DND-41 (cell line): ENCODE measurements at regions not wholly inside any gene's neighbourhood (a gene's known extent, or its start where the extent isn't known, plus 50 kb on each side); places are given as distances from the start of the nearest gene placed in this dataset.

Source experiments
- ATAC-seq: fragments of 200-7000 bp; cut with Tn5 transposase; 3 replicates; pipeline ENCODE4 v1.9.1; 2021; ENCODE audit warnings: low read depth; ENCODE audit not compliant: insufficient read depth
- DNase-seq: peaks from one replicate; pipeline ENCODE4 v3.0.0-alpha.2; 2020
- H2AFZ ChIP-seq: 2 replicates; pipeline ENCODE4 v1.6.0; 2012; ENCODE audit warnings: low read depth, low read length
- H3K27ac ChIP-seq: 2 replicates; pipeline ENCODE4 v1.5.1; 2012; ENCODE audit warnings: low read length, inconsistent platforms
- H3K27me3 ChIP-seq: fragments of 200-600 bp; sonication (generic); 2 replicates; pipeline ENCODE4 v1.6.0; 2012; ENCODE audit warnings: low read length, mild to moderate bottlenecking, inconsistent platforms; ENCODE audit not compliant: insufficient read depth, poor library complexity
- H3K36me3 ChIP-seq: 2 replicates; pipeline ENCODE4 v1.5.1; 2012; ENCODE audit warnings: low read length, inconsistent platforms; ENCODE audit not compliant: insufficient read depth
- H3K4me1 ChIP-seq: 2 replicates; pipeline ENCODE4 v1.5.1; 2012; ENCODE audit warnings: mild to moderate bottlenecking, low read length; ENCODE audit not compliant: insufficient read depth
- H3K4me2 ChIP-seq: 2 replicates; pipeline ENCODE4 v1.6.0; 2012; ENCODE audit warnings: mild to moderate bottlenecking, moderate library complexity, low read length, inconsistent platforms; ENCODE audit not compliant: insufficient read depth
- H3K4me3 ChIP-seq, 2 experiments: fragments of 200-600 bp in 1 of 2; shearing (Covaris generic) in 1 of 2; 2 replicates each; pipeline ENCODE4 v1.5.1; 2012 to 2016; ENCODE audit warnings: inconsistent platforms in 2 of 2, low read length in 2 of 2, mild to moderate bottlenecking in 2 of 2, low read depth in 1 of 2, moderate library complexity in 1 of 2
- H3K79me2 ChIP-seq: 2 replicates; pipeline ENCODE4 v1.6.0; 2012; ENCODE audit warnings: low read length, inconsistent platforms; ENCODE audit not compliant: insufficient read depth
- H3K9ac ChIP-seq: 2 replicates; pipeline ENCODE4 v1.6.0; 2012; ENCODE audit warnings: low read depth, mild to moderate bottlenecking, inconsistent platforms, low read length, moderate library complexity
- H3K9me3 ChIP-seq: 2 replicates; pipeline ENCODE4 v1.5.1; 2012; ENCODE audit warnings: low read length, moderate library complexity, mild to moderate bottlenecking, inconsistent platforms; ENCODE audit not compliant: insufficient read depth, severe bottlenecking
- H4K20me1 ChIP-seq: 2 replicates; pipeline ENCODE4 v1.6.0; 2012; ENCODE audit warnings: low read length; ENCODE audit not compliant: insufficient read depth
- CTCF ChIP-seq: IDR thresholded peaks from 2 replicates; pipeline ENCODE4 v1.5.1; 2012; ENCODE audit warnings: borderline replicate concordance, low read length, moderate library complexity, mild to moderate bottlenecking; ENCODE audit not compliant: poor library complexity, severe bottlenecking; ENCODE audit errors: extremely low read depth
- EZH2 ChIP-seq: IDR thresholded peaks from 3 replicates; pipeline ENCODE4 v1.6.1; 2012; ENCODE audit warnings: borderline replicate concordance, low read depth, mild to moderate bottlenecking, moderate library complexity, low read length, inconsistent platforms; ENCODE audit not compliant: severe bottlenecking

DNA sequence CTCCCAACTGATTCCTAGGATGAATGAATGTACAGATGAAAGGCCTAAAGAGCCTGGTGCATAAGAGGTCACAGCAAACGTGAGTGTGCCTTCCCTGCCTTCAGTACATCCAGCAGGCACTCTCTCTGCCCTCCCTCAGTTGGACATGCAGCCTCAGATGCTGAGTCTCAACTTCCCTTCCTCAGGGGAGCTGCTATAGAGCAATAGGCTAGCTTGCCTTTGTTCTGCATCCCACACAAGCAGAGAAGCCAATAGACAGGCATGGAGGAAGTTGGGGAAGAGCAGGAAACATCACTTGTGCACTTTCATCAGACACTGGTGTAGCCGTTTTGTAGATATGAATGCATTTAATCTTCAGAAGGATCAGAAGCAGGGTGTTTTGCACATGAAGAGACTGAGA lies 147.5 kb upstream of the THBS1 start:
- Histone ChIP-seq H4K20me1 (no peaks in the 10 kb centered on the region; the same call in 1 of the 2 replicates), H3K9ac (no peak overlapping the region), H3K27me3 (peaks cover 55% of the 10 kb centered on the region), H3K4me3 (no peak overlapping the region), H3K79me2 (no peaks in the 10 kb centered on the region), H2AFZ (no peak overlapping the region), H3K27ac (no peak overlapping the region), H3K4me1 (no peaks in the 10 kb centered on the region), H3K36me3 (no peaks in the 10 kb centered on the region), H3K4me2 (no peak overlapping the region), H3K9me3 (no peaks in the 10 kb centered on the region)
- ATAC-seq, result no peak
- no peak for DNase-seq
- no peak for TF ChIP-seq CTCF
- TF ChIP-seq EZH2, result no peak

DNA sequence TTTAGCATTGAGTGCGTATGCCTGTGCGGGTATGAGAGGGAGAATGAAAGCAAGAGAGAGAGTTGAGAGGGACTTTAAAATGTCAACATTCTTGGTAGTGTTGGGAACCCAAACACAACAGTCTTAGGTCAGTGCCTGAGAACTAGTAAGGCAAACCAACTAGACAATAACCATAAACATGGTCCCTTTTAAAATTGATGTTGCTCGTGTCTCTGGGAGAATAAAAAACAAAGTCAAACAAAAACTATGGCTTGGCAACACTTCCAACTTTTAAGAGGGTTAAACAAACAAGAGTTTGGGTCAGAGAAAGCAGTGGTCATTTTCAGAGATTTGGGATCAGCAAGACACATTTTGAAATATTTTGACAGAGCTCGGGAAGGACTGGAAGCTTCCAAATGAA lies 146.7 kb upstream of the THBS1 start:
- H3K27ac ChIP-seq, result no peak overlapping the region
- no peaks in the 10 kb centered on the region for H3K4me1 ChIP-seq
- H3K36me3 ChIP-seq, result no peaks in the 10 kb centered on the region
- no peaks in the 10 kb centered on the region for H3K79me2 ChIP-seq
- no peak overlapping the region for H3K9ac ChIP-seq
- no peaks in the 10 kb centered on the region for H3K9me3 ChIP-seq
- no peak for ATAC-seq
- H3K27me3 ChIP-seq, result peaks cover 49% of the 10 kb centered on the region
- no peak overlapping the region for H3K4me2 ChIP-seq
- H4K20me1 ChIP-seq, result no peaks in the 10 kb centered on the region; the same call in 1 of the 2 replicates
- no peak overlapping the region for H2AFZ ChIP-seq
- no peak overlapping the region for H3K4me3 ChIP-seq
- TF ChIP-seq EZH2 (no peak), CTCF (no peak)
- DNase-seq, result no peak

- Histone ChIP-seq H3K4me1 (no peaks in the 10 kb centered on the region), H3K27ac (no peak overlapping the region), H2AFZ (no peak overlapping the region), H3K9me3 (no peaks in the 10 kb centered on the region), H3K27me3 (peaks cover 42% of the 10 kb centered on the region), H4K20me1 (no peaks in the 10 kb centered on the region; the same call in 1 of the 2 replicates), H3K4me2 (no peak overlapping the region), H3K36me3 (no peaks in the 10 kb centered on the region), H3K79me2 (no peaks in the 10 kb centered on the region), H3K4me3 (no peak overlapping the region), H3K9ac (no peak overlapping the region)
- ATAC-seq (no peak), DNase-seq (no peak)
- TF ChIP-seq CTCF, result no peak
- no peak for TF ChIP-seq EZH2
These were observed 146.1 kb upstream of the THBS1 start for GRCh38 chr15:39434751-39435238.

DNA sequence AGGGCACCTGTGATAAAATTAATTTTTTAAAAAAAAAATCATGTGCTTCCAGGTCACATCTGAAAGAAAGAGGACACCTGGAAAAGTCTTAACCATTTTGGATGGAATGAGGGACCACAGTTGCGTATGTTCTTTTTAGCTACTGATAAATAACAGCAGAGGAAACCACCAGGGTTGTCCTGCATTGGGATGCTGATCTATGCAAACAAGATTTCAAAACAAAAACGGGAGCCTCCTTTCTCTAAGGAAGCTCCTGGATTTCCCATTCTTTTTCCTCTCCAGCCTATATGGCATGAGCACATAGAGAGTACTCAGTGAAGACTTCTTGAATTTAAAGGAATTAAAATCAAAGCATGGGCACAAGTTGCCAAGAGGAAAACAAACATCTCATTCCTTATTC lies 145.6 kb upstream of the THBS1 start:
- Histone ChIP-seq H3K4me3 (no peak overlapping the region), H3K27me3 (peaks cover 40% of the 10 kb centered on the region), H3K4me1 (no peaks in the 10 kb centered on the region), H3K79me2 (no peaks in the 10 kb centered on the region), H3K9me3 (no peaks in the 10 kb centered on the region), H4K20me1 (no peaks in the 10 kb centered on the region), H2AFZ (no peak overlapping the region), H3K4me2 (no peak overlapping the region), H3K27ac (no peak overlapping the region), H3K36me3 (no peaks in the 10 kb centered on the region), H3K9ac (no peak overlapping the region)
- ATAC-seq (no peak), DNase-seq (no peak)
- TF ChIP-seq CTCF, result no peak
- TF ChIP-seq EZH2, result no peak
